ENCODE measurements at regions not wholly inside any gene's neighbourhood (a gene's known extent, or its start where the extent isn't known, plus 50 kb on each side); places are given as distances from the start of the nearest gene placed in this dataset.

- H3K4me3 ChIP-seq (replicated peaks in 1 of 2; ENCODE audit: low read depth in 1 of 2, low read length in 2 of 2), result no peak overlapping the region
- no peak overlapping the region for H3K27ac ChIP-seq (ENCODE audit: low read depth, low read length)
- no peak for DNase-seq (ENCODE audit: low read depth, low spot score)
- H3K79me2 ChIP-seq (ENCODE audit: insufficient read depth, low read length), result no peaks in the 10 kb centered on the region
- H3K9me2 ChIP-seq (ENCODE audit: insufficient read depth), result no peaks in the 10 kb centered on the region
- H3K9me3 ChIP-seq (ENCODE audit: control insufficient read depth in 1 of 2, insufficient read depth in 1 of 2, low read depth in 1 of 2, low read length in 2 of 2), result no peaks in the 10 kb centered on the region
- H3K36me3 ChIP-seq (ENCODE audit: control insufficient read depth in 1 of 2, insufficient read depth in 2 of 2, low read length in 2 of 2), result no peaks in the 10 kb centered on the region
- no TSS peak for BruUV-seq (replicated peaks)
- ChIA-PET RAD21 (ENCODE audit: low non-redundant PET in 1 of 2, low total read pairs in 2 of 2, uncharacterized antibody in 2 of 2, unreplicated experiment in 2 of 2) (no interaction called here), POLR2A (no interaction called here), CTCF (no interaction called here)
- H3K4me2 ChIP-seq (ENCODE audit: low read length), result no peak overlapping the region
- H2AFZ ChIP-seq (ENCODE audit: low read depth, low read length, poor library complexity, severe bottlenecking), result no peak overlapping the region
- H3K9ac ChIP-seq (ENCODE audit: low read length), result no peak overlapping the region
- no peaks in the 10 kb centered on the region for H4K20me1 ChIP-seq (ENCODE audit: insufficient read depth)
- H3K27me3 ChIP-seq (ENCODE audit: insufficient read depth, low read length), result no peaks in the 10 kb centered on the region
- H3K4me1 ChIP-seq (ENCODE audit: control insufficient read depth in 1 of 2, insufficient read depth in 2 of 2, low read length in 2 of 2), result peaks cover 0 to 11% of the 10 kb centered on the region in 2 experiments; a peak in 1 of 4 replicates
- no peak for ATAC-seq
- intact Hi-C loops (cut with micrococcal nuclease), result no loop called here
- no peak for TF ChIP-seq JUND (IDR thresholded peaks at IDR 0.05)
Measured at GRCh38 chr2:42880738-42881690, 88.6 kb upstream of the HAAO start.

DNA sequence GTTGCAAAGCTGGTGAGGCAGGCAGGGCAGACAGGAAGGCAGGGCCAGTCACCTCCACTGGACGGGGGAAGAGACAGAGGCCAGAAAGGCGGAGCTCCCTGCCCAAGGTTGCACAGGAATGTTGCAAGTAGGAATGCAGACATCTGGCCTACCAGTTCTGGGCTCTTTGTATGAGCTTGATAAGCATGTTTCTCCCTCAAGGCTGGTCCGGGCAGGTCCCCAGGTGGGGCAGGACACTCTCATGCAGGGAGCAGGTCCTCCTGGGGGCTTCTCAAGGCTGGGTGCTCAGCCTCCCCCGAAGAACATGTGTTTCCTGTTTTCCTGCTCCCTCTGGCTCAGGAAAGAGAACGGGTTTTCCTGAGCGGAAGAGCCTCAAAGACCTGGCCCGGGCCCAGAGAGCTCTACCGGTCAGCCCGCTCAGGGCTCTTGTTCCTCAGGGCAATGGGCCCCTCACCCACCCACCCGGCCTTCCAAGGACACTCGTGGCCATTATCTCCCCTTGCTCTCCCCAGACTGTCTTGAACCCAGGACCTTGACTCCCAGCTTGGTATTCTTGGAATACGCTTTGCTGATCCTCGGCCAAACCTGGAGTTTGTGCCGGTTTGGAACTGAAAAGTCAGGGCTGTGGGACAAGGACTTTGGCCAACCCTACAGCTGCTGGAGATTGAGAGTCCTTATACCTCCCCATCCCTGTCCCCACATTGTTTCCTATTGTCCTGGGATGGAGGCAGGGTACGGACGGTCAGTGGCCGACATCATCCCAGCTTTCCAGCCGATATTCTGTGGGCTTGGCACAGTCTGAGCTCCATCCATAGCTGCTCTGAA is 87.7 kb upstream of the HAAO start:
- no peaks in the 10 kb centered on the region for H3K36me3 ChIP-seq (ENCODE audit: control insufficient read depth in 1 of 2, insufficient read depth in 2 of 2, low read length in 2 of 2)
- no peaks in the 10 kb centered on the region for H4K20me1 ChIP-seq (ENCODE audit: insufficient read depth)
- H3K79me2 ChIP-seq (ENCODE audit: insufficient read depth, low read length), result no peaks in the 10 kb centered on the region
- BruUV-seq (replicated peaks), result no TSS peak
- H3K4me2 ChIP-seq (ENCODE audit: low read length), result no peak overlapping the region
- H2AFZ ChIP-seq (ENCODE audit: low read depth, low read length, poor library complexity, severe bottlenecking), result no peak overlapping the region
- no peaks in the 10 kb centered on the region for H3K9me2 ChIP-seq (ENCODE audit: insufficient read depth)
- intact Hi-C loops (cut with micrococcal nuclease), result no loop called here
- no peak for ATAC-seq
- peaks cover 0 to 11% of the 10 kb centered on the region in 2 experiments; a peak in 1 of 4 replicates for H3K4me1 ChIP-seq (ENCODE audit: control insufficient read depth in 1 of 2, insufficient read depth in 2 of 2, low read length in 2 of 2)
- RAD21 ChIA-PET (ENCODE audit: low non-redundant PET in 1 of 2, low total read pairs in 2 of 2, uncharacterized antibody in 2 of 2, unreplicated experiment in 2 of 2), result no interaction called here
- no peak for DNase-seq (ENCODE audit: low read depth, low spot score)
- POLR2A ChIA-PET, result no interaction called here
- H3K9ac ChIP-seq (ENCODE audit: low read length), result no peak overlapping the region
- no peaks in the 10 kb centered on the region for H3K9me3 ChIP-seq (ENCODE audit: control insufficient read depth in 1 of 2, insufficient read depth in 1 of 2, low read depth in 1 of 2, low read length in 2 of 2)
- no peaks in the 10 kb centered on the region for H3K27me3 ChIP-seq (ENCODE audit: insufficient read depth, low read length)
- H3K27ac ChIP-seq (ENCODE audit: low read depth, low read length), result no peak overlapping the region
- TF ChIP-seq ATF3 (IDR thresholded peaks at IDR 0.05) (no peak), SRF (IDR thresholded peaks at IDR 0.05; ENCODE audit: low read depth) (no peak)
- TF ChIP-seq, protein P1, sequence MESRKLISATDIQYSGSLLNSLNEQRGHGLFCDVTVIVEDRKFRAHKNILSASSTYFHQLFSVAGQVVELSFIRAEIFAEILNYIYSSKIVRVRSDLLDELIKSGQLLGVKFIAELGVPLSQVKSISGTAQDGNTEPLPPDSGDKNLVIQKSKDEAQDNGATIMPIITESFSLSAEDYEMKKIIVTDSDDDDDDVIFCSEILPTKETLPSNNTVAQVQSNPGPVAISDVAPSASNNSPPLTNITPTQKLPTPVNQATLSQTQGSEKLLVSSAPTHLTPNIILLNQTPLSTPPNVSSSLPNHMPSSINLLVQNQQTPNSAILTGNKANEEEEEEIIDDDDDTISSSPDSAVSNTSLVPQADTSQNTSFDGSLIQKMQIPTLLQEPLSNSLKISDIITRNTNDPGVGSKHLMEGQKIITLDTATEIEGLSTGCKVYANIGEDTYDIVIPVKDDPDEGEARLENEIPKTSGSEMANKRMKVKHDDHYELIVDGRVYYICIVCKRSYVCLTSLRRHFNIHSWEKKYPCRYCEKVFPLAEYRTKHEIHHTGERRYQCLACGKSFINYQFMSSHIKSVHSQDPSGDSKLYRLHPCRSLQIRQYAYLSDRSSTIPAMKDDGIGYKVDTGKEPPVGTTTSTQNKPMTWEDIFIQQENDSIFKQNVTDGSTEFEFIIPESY (IDR thresholded peaks at IDR 0.05; ENCODE audit: extremely low read depth, insufficient replicate concordance, low read length), result no peak
- no peak overlapping the region for H3K4me3 ChIP-seq (replicated peaks in 1 of 2; ENCODE audit: low read depth in 1 of 2, low read length in 2 of 2)
- CTCF ChIA-PET, result no interaction called here
